Ectodermal cell (in vitro differentiated cells): ENCODE measurements at regions not wholly inside any gene's neighbourhood (a gene's known extent, or its start where the extent isn't known, plus 50 kb on each side); places are given as distances from the start of the nearest gene placed in this dataset.
"Not testable (repeated sequence)": the region's sequence is repeated elsewhere in the genome, so short reads cannot be mapped to it uniquely, and the experiment has no call there.

ENCODE experiments used
- H3K27ac ChIP-seq: 2 replicates; pipeline ENCODE4 v1.7.0; 2013; ENCODE audit warnings: mild to moderate bottlenecking, low read depth, low read length; ENCODE audit not compliant: insufficient read depth, poor library complexity, severe bottlenecking
- H3K27me3 ChIP-seq: 2 replicates; pipeline ENCODE4 v1.7.0; 2013; ENCODE audit warnings: mild to moderate bottlenecking, low read length; ENCODE audit not compliant: insufficient read depth, control insufficient read depth, poor library complexity, severe bottlenecking
- H3K36me3 ChIP-seq: one replicate; pipeline ENCODE4 v1.7.0; 2013; ENCODE audit warnings: low read length; ENCODE audit not compliant: control insufficient read depth, insufficient read depth
- H3K4me1 ChIP-seq: one replicate; pipeline ENCODE4 v1.7.0; 2013; ENCODE audit warnings: low read length; ENCODE audit not compliant: control insufficient read depth, insufficient read depth
- H3K4me3 ChIP-seq: 2 replicates; pipeline ENCODE4 v1.7.0; 2013; ENCODE audit warnings: low read depth, low read length, control low read depth; ENCODE audit not compliant: insufficient read depth
- H3K9me3 ChIP-seq: 2 replicates; pipeline ENCODE4 v1.7.0; 2013; ENCODE audit warnings: mild to moderate bottlenecking, low read length, moderate library complexity; ENCODE audit not compliant: control insufficient read depth
- WGBS, 2 experiments: methylation state at CpG; one replicate each; pipeline ENCODE4 v1.1.7; 2013; ENCODE audit warnings: missing lambda C conversion rate in 2 of 2; 5-methylcytosine and 5-hydroxymethylcytosine counted together

- H3K36me3 ChIP-seq, result no peaks in the 10 kb centered on the region
- 76 to 87% methylated on average over 4 of the region's 4 CpGs for WGBS, 2 experiments
Measured at GRCh38 chr19:20273951-20274570, 107.0 kb downstream of the ZNF486 start.

GRCh38 chr19:20273376-20273775 is 106.4 kb downstream of the ZNF486 start:
- H3K9me3 ChIP-seq, result no peaks in the 10 kb centered on the region
- H3K36me3 ChIP-seq, result no peaks in the 10 kb centered on the region
- no peaks in the 10 kb centered on the region for H3K27me3 ChIP-seq
- no peak overlapping the region for H3K4me3 ChIP-seq
- H3K27ac ChIP-seq, result no peak overlapping the region
- 94% methylated on average over 3 of the region's 3 CpGs for whole genome bisulfite sequencing, 2 experiments
- no peaks in the 10 kb centered on the region for H3K4me1 ChIP-seq

More at GRCh38 chr19:20273951-20274570, 107.0 kb downstream of the ZNF486 start:
- Histone ChIP-seq H3K27me3 (no peaks in the 10 kb centered on the region), H3K9me3 (no peaks in the 10 kb centered on the region), H3K4me1 (no peaks in the 10 kb centered on the region), H3K27ac (no peak overlapping the region), H3K4me3 (no peak overlapping the region)

GRCh38 chr19:20272627-20273010 is 105.6 kb downstream of the ZNF486 start:
- WGBS, 2 experiments, result 90 to 92% methylated on average over 8 of the region's 8 CpGs
- not testable (repeated sequence) for H3K36me3 ChIP-seq, H3K27ac ChIP-seq, H3K9me3 ChIP-seq, H3K4me3 ChIP-seq, H3K4me1 ChIP-seq, H3K27me3 ChIP-seq

GRCh38 chr19:20271927-20272626 is 105.1 kb downstream of the ZNF486 start:
- H3K36me3 ChIP-seq, H3K4me1 ChIP-seq, H3K4me3 ChIP-seq, H3K27me3 ChIP-seq, H3K9me3 ChIP-seq, H3K27ac ChIP-seq: not testable (repeated sequence)
- WGBS, 2 experiments, result 94 to 95% methylated on average over 7 of the region's 7 CpGs

GRCh38 chr19:20271215-20271926 is 104.4 kb downstream of the ZNF486 start:
- Histone ChIP-seq H3K27me3 (no peaks in the 10 kb centered on the region), H3K27ac (no peak overlapping the region), H3K36me3 (no peaks in the 10 kb centered on the region), H3K4me3 (no peak overlapping the region), H3K9me3 (no peaks in the 10 kb centered on the region), H3K4me1 (no peaks in the 10 kb centered on the region)
- 88 to 89% methylated on average over 12 of the region's 12 CpGs for WGBS, 2 experiments

- H3K9me3 ChIP-seq, result no peaks in the 10 kb centered on the region
- no peaks in the 10 kb centered on the region for H3K36me3 ChIP-seq
- H3K4me3 ChIP-seq, result no peak overlapping the region
- H3K27ac ChIP-seq, result no peak overlapping the region
- H3K27me3 ChIP-seq, result no peaks in the 10 kb centered on the region
- no peaks in the 10 kb centered on the region for H3K4me1 ChIP-seq
- 93 to 94% methylated on average over 7 of the region's 7 CpGs for WGBS, 2 experiments
Measured at GRCh38 chr19:20269461-20269860, 102.4 kb downstream of the ZNF486 start.

GRCh38 chr19:20261513-20261912 is 94.5 kb downstream of the ZNF486 start:
- not testable (repeated sequence) for H3K9me3 ChIP-seq, H3K4me1 ChIP-seq, H3K36me3 ChIP-seq, H3K27ac ChIP-seq, H3K4me3 ChIP-seq, H3K27me3 ChIP-seq

- H3K4me1 ChIP-seq, H3K27ac ChIP-seq, H3K27me3 ChIP-seq, H3K4me3 ChIP-seq, H3K9me3 ChIP-seq, H3K36me3 ChIP-seq: not testable (repeated sequence)
- 88 to 91% methylated on average over 8 of the region's 8 CpGs for WGBS, 2 experiments
Measured at GRCh38 chr19:20260738-20261137, 93.7 kb downstream of the ZNF486 start.

- H3K27ac ChIP-seq, result no peak overlapping the region
- no peaks in the 10 kb centered on the region for H3K9me3 ChIP-seq
- no peaks in the 10 kb centered on the region for H3K4me1 ChIP-seq
- WGBS, 2 experiments, result 40% methylated on average over 1 of the region's 1 CpG; no CpG with 5 or more reads in 1 of the 2 experiments
- H3K27me3 ChIP-seq, result no peaks in the 10 kb centered on the region
- H3K36me3 ChIP-seq, result no peaks in the 10 kb centered on the region
- no peak overlapping the region for H3K4me3 ChIP-seq
Measured at GRCh38 chr19:20259615-20260014, 92.6 kb downstream of the ZNF486 start.

- Histone ChIP-seq H3K27me3 (no peaks in the 10 kb centered on the region), H3K4me1 (no peaks in the 10 kb centered on the region)
- WGBS, 2 experiments, result 100% methylated on average over 2 of the region's 2 CpGs
Measured at GRCh38 chr19:20256606-20257005, 89.6 kb downstream of the ZNF486 start.

More at GRCh38 chr19:20256606-20257005, 89.6 kb downstream of the ZNF486 start:
- no peak overlapping the region for H3K4me3 ChIP-seq
- H3K9me3 ChIP-seq, result no peaks in the 10 kb centered on the region
- H3K27ac ChIP-seq, result no peak overlapping the region
- no peaks in the 10 kb centered on the region for H3K36me3 ChIP-seq
